Prostate gland (tissue), 2 donors: ENCODE measurements at regions not wholly inside any gene's neighbourhood (a gene's known extent, or its start where the extent isn't known, plus 50 kb on each side); places are given as distances from the start of the nearest gene placed in this dataset.

ENCODE experiments used
- POLR2A ChIP-seq: fragments of 450-650 bp; IDR thresholded peaks from one replicate; pipeline ENCODE4 v1.6.1; 2016; ENCODE audit warnings: antibody characterized with exemption, mild to moderate bottlenecking
- POLR2AphosphoS5 ChIP-seq: sonication (generic); formaldehyde crosslinking; IDR thresholded peaks from one replicate; pipeline ENCODE4 v1.6.1; 2017; ENCODE audit warnings: antibody characterized with exemption
- TF ChIP-seq, protein P1 (sequence below), 4 experiments: fragments of 200-600 bp in 2 of 4; fragments of 450-650 bp in 2 of 4; sonication (generic) in 2 of 4; IDR thresholded peaks; 1 replicate in 3 of 4; 2 replicates in 1 of 4; pipeline ENCODE4 v1.5.1; 2016 to 2019; ENCODE audit warnings: antibody characterized with exemption in 4 of 4, mild to moderate bottlenecking in 2 of 4, moderate library complexity in 2 of 4

GRCh38 chr6:113457198-113457597, 399.9 kb upstream of the MARCKS start:
- TF ChIP-seq POLR2AphosphoS5 (no peak), POLR2A (no peak)
- TF ChIP-seq, protein P1, sequence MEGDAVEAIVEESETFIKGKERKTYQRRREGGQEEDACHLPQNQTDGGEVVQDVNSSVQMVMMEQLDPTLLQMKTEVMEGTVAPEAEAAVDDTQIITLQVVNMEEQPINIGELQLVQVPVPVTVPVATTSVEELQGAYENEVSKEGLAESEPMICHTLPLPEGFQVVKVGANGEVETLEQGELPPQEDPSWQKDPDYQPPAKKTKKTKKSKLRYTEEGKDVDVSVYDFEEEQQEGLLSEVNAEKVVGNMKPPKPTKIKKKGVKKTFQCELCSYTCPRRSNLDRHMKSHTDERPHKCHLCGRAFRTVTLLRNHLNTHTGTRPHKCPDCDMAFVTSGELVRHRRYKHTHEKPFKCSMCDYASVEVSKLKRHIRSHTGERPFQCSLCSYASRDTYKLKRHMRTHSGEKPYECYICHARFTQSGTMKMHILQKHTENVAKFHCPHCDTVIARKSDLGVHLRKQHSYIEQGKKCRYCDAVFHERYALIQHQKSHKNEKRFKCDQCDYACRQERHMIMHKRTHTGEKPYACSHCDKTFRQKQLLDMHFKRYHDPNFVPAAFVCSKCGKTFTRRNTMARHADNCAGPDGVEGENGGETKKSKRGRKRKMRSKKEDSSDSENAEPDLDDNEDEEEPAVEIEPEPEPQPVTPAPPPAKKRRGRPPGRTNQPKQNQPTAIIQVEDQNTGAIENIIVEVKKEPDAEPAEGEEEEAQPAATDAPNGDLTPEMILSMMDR (IDR thresholded peaks at IDR 0.05): no peak
